ENCODE measurements at regions not wholly inside any gene's neighbourhood (a gene's known extent, or its start where the extent isn't known, plus 50 kb on each side); places are given as distances from the start of the nearest gene placed in this dataset.

GRCh38 chr16:85400305-85401205 lies 212.6 kb upstream of the GSE1 start:
- FAIRE-seq (peak; percentile 82), DNase-seq (ENCODE audit: insufficient read length, low spot score) (no peak)
- no peak for TF ChIP-seq POLR2A (IDR thresholded peaks at IDR 0.05; ENCODE audit: low read depth, low read length)
- no peak for TF ChIP-seq PAX5 (IDR thresholded peaks at IDR 0.05; ENCODE audit: insufficient read depth, low read length, severe bottlenecking)
- TF ChIP-seq POU2F2 (IDR thresholded peaks at IDR 0.05; ENCODE audit: low read depth, low read length): no peak
- TF ChIP-seq POLR2AphosphoS5 (IDR thresholded peaks at IDR 0.05; ENCODE audit: low read depth, low read length): no peak
- no peak for TF ChIP-seq TAF1 (IDR thresholded peaks at IDR 0.05; ENCODE audit: low read depth, low read length)
- TF ChIP-seq SPI1 (IDR thresholded peaks at IDR 0.05; ENCODE audit: low read depth, low read length): no peak

DNA sequence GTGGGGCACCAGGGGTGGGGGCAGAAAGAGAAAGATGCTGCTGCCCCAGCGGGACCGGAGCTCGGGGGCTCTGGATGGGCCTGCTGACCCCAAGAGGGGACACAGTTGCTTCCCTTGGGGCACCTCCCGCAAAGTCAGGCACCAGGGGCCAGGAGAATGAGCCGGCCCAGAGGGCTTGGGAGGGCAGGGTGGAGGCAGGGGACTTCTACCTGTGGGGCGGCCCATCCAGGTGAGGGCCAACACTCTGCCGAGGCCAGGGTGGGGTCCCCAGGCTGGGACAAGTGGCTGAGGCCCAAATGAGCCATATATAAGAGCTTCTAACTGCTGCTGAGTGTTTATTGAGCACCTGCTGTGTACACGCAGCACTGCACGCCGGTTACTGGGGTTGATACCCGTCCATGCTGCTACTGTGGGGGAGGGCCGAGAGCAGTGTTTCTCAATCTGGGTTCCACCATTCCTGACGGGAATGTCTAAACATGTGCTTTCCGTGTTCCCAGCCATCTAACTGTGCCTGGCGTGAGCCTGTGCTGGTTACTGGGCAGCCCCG lies 211.7 kb upstream of the GSE1 start:
- FAIRE-seq (no peak), DNase-seq (ENCODE audit: insufficient read length, low spot score) (no peak)
- TF ChIP-seq TAF1 (IDR thresholded peaks at IDR 0.05; ENCODE audit: low read depth, low read length) (no peak), SPI1 (IDR thresholded peaks at IDR 0.05; ENCODE audit: low read depth, low read length) (no peak), POU2F2 (IDR thresholded peaks at IDR 0.05; ENCODE audit: low read depth, low read length) (no peak), POLR2A (IDR thresholded peaks at IDR 0.05; ENCODE audit: low read depth, low read length) (no peak), PAX5 (IDR thresholded peaks at IDR 0.05; ENCODE audit: insufficient read depth, low read length, severe bottlenecking) (no peak), POLR2AphosphoS5 (IDR thresholded peaks at IDR 0.05; ENCODE audit: low read depth, low read length) (no peak)

DNA sequence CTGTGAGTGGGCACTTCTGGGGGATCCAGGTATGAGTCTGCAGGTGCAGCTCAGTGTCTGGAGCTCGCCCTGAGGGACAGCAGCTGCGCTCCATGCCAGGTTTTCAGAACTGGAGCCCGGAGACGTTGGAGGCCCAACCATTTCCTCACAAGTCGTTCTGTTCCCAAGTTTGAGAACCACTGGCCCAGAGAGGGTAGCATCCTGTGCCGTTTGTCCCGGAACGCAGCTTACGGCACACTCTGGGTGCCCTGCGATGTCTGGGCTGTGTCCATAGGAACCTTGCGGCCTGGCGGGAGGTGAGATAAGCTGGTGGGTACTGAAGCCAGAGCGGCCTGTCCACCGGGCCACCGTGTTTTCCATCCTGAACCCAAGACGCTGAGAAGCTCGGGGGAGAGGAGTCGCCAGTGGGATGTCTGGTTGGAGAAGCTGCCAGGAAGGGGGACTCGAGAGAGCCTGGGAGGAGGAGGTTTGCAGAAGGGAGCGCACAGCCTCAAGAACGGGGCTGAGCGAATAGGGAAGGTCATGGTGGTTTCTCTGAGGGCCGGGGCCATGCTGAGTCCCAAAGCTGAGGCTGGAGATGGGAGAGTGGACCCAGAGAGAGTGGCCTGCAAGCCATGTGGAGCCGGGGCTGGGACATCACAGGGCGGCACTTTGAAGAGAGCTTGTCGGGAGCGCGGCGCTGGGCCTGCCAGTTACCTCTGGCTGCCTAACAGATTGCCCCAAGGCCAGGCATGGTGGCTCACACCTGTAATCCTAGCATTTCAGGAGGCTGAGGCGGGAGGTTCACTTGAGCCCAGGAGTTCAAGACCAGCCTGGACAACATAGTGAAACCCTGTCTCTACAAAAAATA lies 211.0 kb upstream of the GSE1 start:
- FAIRE-seq: no peak
- DNase-seq (ENCODE audit: insufficient read length, low spot score): no peak
- TF ChIP-seq TAF1 (IDR thresholded peaks at IDR 0.05; ENCODE audit: low read depth, low read length): no peak
- TF ChIP-seq POU2F2 (IDR thresholded peaks at IDR 0.05; ENCODE audit: low read depth, low read length): no peak
- no peak for TF ChIP-seq SPI1 (IDR thresholded peaks at IDR 0.05; ENCODE audit: low read depth, low read length)
- no peak for TF ChIP-seq PAX5 (IDR thresholded peaks at IDR 0.05; ENCODE audit: insufficient read depth, low read length, severe bottlenecking)
- no peak for TF ChIP-seq POLR2AphosphoS5 (IDR thresholded peaks at IDR 0.05; ENCODE audit: low read depth, low read length)
- no peak for TF ChIP-seq POLR2A (IDR thresholded peaks at IDR 0.05; ENCODE audit: low read depth, low read length)

DNA sequence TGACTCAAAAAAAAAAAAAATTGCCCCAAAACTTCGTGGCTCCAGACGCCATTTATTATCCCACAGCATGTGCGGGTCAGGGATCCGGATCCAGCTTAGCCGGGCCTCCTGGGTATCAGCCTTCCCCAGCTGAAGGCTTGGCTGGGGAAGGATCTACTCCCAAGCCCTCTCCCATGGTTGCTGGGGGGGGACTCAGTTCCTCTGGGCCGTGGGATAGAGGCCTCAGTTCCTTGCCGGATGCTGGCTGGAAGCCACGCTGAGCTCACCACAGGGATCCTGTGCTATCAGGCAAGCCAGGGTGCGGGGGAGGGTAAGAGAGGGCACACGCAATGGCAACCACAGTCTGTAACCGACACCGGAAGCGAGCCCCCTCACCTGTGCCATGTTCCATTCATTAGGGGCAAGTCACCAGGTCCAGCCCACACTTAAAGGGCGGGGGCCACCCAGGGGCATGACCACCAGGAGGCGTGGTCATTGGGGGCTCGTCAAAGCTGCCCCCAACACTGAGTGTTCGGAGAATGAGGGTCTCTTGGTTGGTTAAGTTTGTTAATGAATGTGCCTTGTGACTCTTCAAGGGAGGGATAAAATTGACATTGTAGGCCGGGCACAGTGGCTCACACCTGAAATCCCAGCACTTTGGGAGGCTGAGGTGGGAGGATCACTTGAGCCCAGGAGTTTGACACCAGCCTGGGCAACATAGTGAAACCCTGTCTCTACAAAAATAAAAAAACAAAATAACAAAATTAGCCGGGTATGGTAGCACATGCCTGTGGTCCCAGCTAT lies 210.0 kb upstream of the GSE1 start:
- TF ChIP-seq TAF1 (IDR thresholded peaks at IDR 0.05; ENCODE audit: low read depth, low read length) (no peak), POLR2A (IDR thresholded peaks at IDR 0.05; ENCODE audit: low read depth, low read length) (no peak), POU2F2 (IDR thresholded peaks at IDR 0.05; ENCODE audit: low read depth, low read length) (no peak), PAX5 (IDR thresholded peaks at IDR 0.05; ENCODE audit: insufficient read depth, low read length, severe bottlenecking) (no peak), POLR2AphosphoS5 (IDR thresholded peaks at IDR 0.05; ENCODE audit: low read depth, low read length) (no peak), SPI1 (IDR thresholded peaks at IDR 0.05; ENCODE audit: low read depth, low read length) (no peak)

GRCh38 chr16:85403693-85404092 lies 209.4 kb upstream of the GSE1 start:
- FAIRE-seq: no peak
- no peak for DNase-seq (ENCODE audit: insufficient read length, low spot score)
- no peak for TF ChIP-seq TAF1 (IDR thresholded peaks at IDR 0.05; ENCODE audit: low read depth, low read length)
- TF ChIP-seq POU2F2 (IDR thresholded peaks at IDR 0.05; ENCODE audit: low read depth, low read length): no peak
- TF ChIP-seq POLR2A (IDR thresholded peaks at IDR 0.05; ENCODE audit: low read depth, low read length): no peak
- no peak for TF ChIP-seq SPI1 (IDR thresholded peaks at IDR 0.05; ENCODE audit: low read depth, low read length)
- no peak for TF ChIP-seq POLR2AphosphoS5 (IDR thresholded peaks at IDR 0.05; ENCODE audit: low read depth, low read length)
- TF ChIP-seq PAX5 (IDR thresholded peaks at IDR 0.05; ENCODE audit: insufficient read depth, low read length, severe bottlenecking): no peak

More for the DNA sequence above, 210.0 kb upstream of the GSE1 start:
- DNase-seq (ENCODE audit: insufficient read length, low spot score) (no peak), FAIRE-seq (no peak)

GRCh38 chr16:85412911-85413520 lies 200.1 kb upstream of the GSE1 start:
- no peak for TF ChIP-seq POLR2AphosphoS5 (IDR thresholded peaks at IDR 0.05; ENCODE audit: low read depth, low read length)
- TF ChIP-seq SPI1 (IDR thresholded peaks at IDR 0.05; ENCODE audit: low read depth, low read length): no peak
- TF ChIP-seq PAX5 (IDR thresholded peaks at IDR 0.05; ENCODE audit: insufficient read depth, low read length, severe bottlenecking): no peak
- TF ChIP-seq POU2F2 (IDR thresholded peaks at IDR 0.05; ENCODE audit: low read depth, low read length): no peak
- no peak for TF ChIP-seq TAF1 (IDR thresholded peaks at IDR 0.05; ENCODE audit: low read depth, low read length)
- no peak for TF ChIP-seq POLR2A (IDR thresholded peaks at IDR 0.05; ENCODE audit: low read depth, low read length)
- DNase-seq (ENCODE audit: insufficient read length, low spot score) (no peak), FAIRE-seq (no peak)

GRCh38 chr16:85413691-85414663 lies 199.1 kb upstream of the GSE1 start:
- DNase-seq (ENCODE audit: insufficient read length, low spot score) (no peak), FAIRE-seq (no peak)
- TF ChIP-seq POLR2A (IDR thresholded peaks at IDR 0.05; ENCODE audit: low read depth, low read length): no peak
- no peak for TF ChIP-seq PAX5 (IDR thresholded peaks at IDR 0.05; ENCODE audit: insufficient read depth, low read length, severe bottlenecking)
- no peak for TF ChIP-seq POU2F2 (IDR thresholded peaks at IDR 0.05; ENCODE audit: low read depth, low read length)
- TF ChIP-seq TAF1 (IDR thresholded peaks at IDR 0.05; ENCODE audit: low read depth, low read length): no peak
- no peak for TF ChIP-seq SPI1 (IDR thresholded peaks at IDR 0.05; ENCODE audit: low read depth, low read length)
- TF ChIP-seq POLR2AphosphoS5 (IDR thresholded peaks at IDR 0.05; ENCODE audit: low read depth, low read length): no peak

Measured in GM12891 (cell line).